GM19238 (cell line): ENCODE measurements at regions not wholly inside any gene's neighbourhood (a gene's known extent, or its start where the extent isn't known, plus 50 kb on each side); places are given as distances from the start of the nearest gene placed in this dataset.
"Not testable (repeated sequence)": the region's sequence is repeated elsewhere in the genome, so short reads cannot be mapped to it uniquely, and the experiment has no call there.

Experiments
- DNase-seq: peaks from one replicate; pipeline ENCODE4 v3.0.0; 2011; ENCODE audit warnings: low spot score; ENCODE audit not compliant: insufficient read length

GRCh38 chr2:224151161-224151560, 112.1 kb upstream of the SERPINE2 start:
- DNase-seq: no peak

- DNase-seq: not testable (repeated sequence)
Observed at GRCh38 chr2:224148058-224148457, 109.0 kb upstream of the SERPINE2 start.

- DNase-seq: no peak
Observed at GRCh38 chr2:224147174-224147573, 108.1 kb upstream of the SERPINE2 start.

GRCh38 chr2:224146356-224147160, 107.5 kb upstream of the SERPINE2 start:
- DNase-seq: no peak

GRCh38 chr2:224145751-224146355, 106.8 kb upstream of the SERPINE2 start:
- no peak for DNase-seq

- no peak for DNase-seq
Observed at GRCh38 chr2:224143526-224143925, 104.4 kb upstream of the SERPINE2 start.

GRCh38 chr2:224142397-224143312, 103.6 kb upstream of the SERPINE2 start:
- DNase-seq: no peak

- no peak for DNase-seq
Observed at GRCh38 chr2:224141304-224141703, 102.2 kb upstream of the SERPINE2 start.

- no peak for DNase-seq
Observed at GRCh38 chr2:224137208-224137607, 98.1 kb upstream of the SERPINE2 start.

GRCh38 chr2:224136396-224136795, 97.3 kb upstream of the SERPINE2 start:
- no peak for DNase-seq

- DNase-seq: no peak
Observed at GRCh38 chr2:224135881-224136280, 96.8 kb upstream of the SERPINE2 start.

- DNase-seq: no peak
Observed at GRCh38 chr2:224134003-224134734, 95.1 kb upstream of the SERPINE2 start.

- no peak for DNase-seq
Observed at GRCh38 chr2:224133387-224133786, 94.3 kb upstream of the SERPINE2 start.

GRCh38 chr2:224127871-224128501, 88.9 kb upstream of the SERPINE2 start:
- no peak for DNase-seq

GRCh38 chr2:224126440-224126839, 87.4 kb upstream of the SERPINE2 start:
- no peak for DNase-seq

- DNase-seq: no peak
Observed at GRCh38 chr2:224126003-224126402, 86.9 kb upstream of the SERPINE2 start.

GRCh38 chr2:224122542-224122941, 83.5 kb upstream of the SERPINE2 start:
- no peak for DNase-seq

GRCh38 chr2:224121406-224122067, 82.5 kb upstream of the SERPINE2 start:
- DNase-seq: no peak

- DNase-seq: no peak
Observed at GRCh38 chr2:224120986-224121385, 81.9 kb upstream of the SERPINE2 start.

GRCh38 chr2:224119846-224120245, 80.8 kb upstream of the SERPINE2 start:
- not testable (repeated sequence) for DNase-seq
